GM18867 (cell line): ENCODE measurements at regions not wholly inside any gene's neighbourhood (a gene's known extent, or its start where the extent isn't known, plus 50 kb on each side); places are given as distances from the start of the nearest gene placed in this dataset.
"Not testable (repeated sequence)": the region's sequence is repeated elsewhere in the genome, so short reads cannot be mapped to it uniquely, and the experiment has no call there.

ENCODE experiments used
- ATAC-seq: cut with Tn5 transposase; IDR thresholded peaks from one replicate; pipeline ENCODE4 v1.9.1; 2021; ENCODE audit warnings: mild to moderate bottlenecking, moderate library complexity; ENCODE audit not compliant: unreplicated experiment

- no peak for ATAC-seq
These were observed 154.6 kb upstream of the ZNF267 start for GRCh38 chr16:31718998-31719397.

- ATAC-seq = no peak
These were observed 146.1 kb upstream of the ZNF267 start for GRCh38 chr16:31727553-31727952.

- no peak for ATAC-seq
These were observed 139.3 kb upstream of the ZNF267 start for GRCh38 chr16:31734265-31734664.

GRCh38 chr16:31745098-31745497 lies 128.5 kb upstream of the ZNF267 start:
- not testable (repeated sequence) for ATAC-seq

- ATAC-seq = no peak
These were observed 127.7 kb upstream of the ZNF267 start for GRCh38 chr16:31745900-31746299.

- no peak for ATAC-seq
These were observed 118.5 kb upstream of the ZNF267 start for GRCh38 chr16:31754998-31755615.

- no peak for ATAC-seq
These were observed 109.5 kb upstream of the ZNF267 start for GRCh38 chr16:31764103-31764502.

- no peak for ATAC-seq
These were observed 106.3 kb upstream of the ZNF267 start for GRCh38 chr16:31767267-31767666.

- no peak for ATAC-seq
These were observed 93.3 kb upstream of the ZNF267 start for GRCh38 chr16:31780342-31780741.

- ATAC-seq = no peak
These were observed 88.5 kb upstream of the ZNF267 start for GRCh38 chr16:31785126-31785525.

- no peak for ATAC-seq
These were observed 66.5 kb upstream of the ZNF267 start for GRCh38 chr16:31807086-31807485.

GRCh38 chr16:31810863-31811262 lies 62.7 kb upstream of the ZNF267 start:
- no peak for ATAC-seq

GRCh38 chr16:31816141-31816540 lies 57.5 kb upstream of the ZNF267 start:
- ATAC-seq = not testable (repeated sequence)

- no peak for ATAC-seq
These were observed 54.2 kb upstream of the ZNF267 start for GRCh38 chr16:31819386-31819785.

- no peak for ATAC-seq
These were observed 53.7 kb upstream of the ZNF267 start for GRCh38 chr16:31819948-31820347.
